Right atrium auricular region (tissue), 2 donors: ENCODE measurements at regions not wholly inside any gene's neighbourhood (a gene's known extent, or its start where the extent isn't known, plus 50 kb on each side); places are given as distances from the start of the nearest gene placed in this dataset.

ENCODE experiments used
- DNase-seq: peaks from one replicate; pipeline ENCODE4 v3.0.0-alpha.2; 2019; ENCODE audit warnings: low spot score
- H3K27ac ChIP-seq, 2 donors: fragments of 200-600 bp; sonication (generic); 1 replicate in 1 of 2; 2 replicates in 1 of 2; pipeline ENCODE4 v1.5.1; 2016 to 2019
- H3K27me3 ChIP-seq, 2 donors: fragments of 200-600 bp; sonication (generic); one replicate each; pipeline versions ENCODE4 v1.5.1 to v1.6.0; 2017 to 2019
- H3K36me3 ChIP-seq: fragments of 200-600 bp; sonication (generic); one replicate; pipeline ENCODE4 v1.5.1; 2016
- H3K4me1 ChIP-seq, 2 donors: fragments of 200-600 bp; sonication (generic); one replicate each; pipeline versions ENCODE4 v1.5.1 to v1.6.0; 2017 to 2019
- H3K4me3 ChIP-seq, 2 donors: fragments of 200-600 bp; sonication (generic); 1 replicate in 1 of 2; 2 replicates in 1 of 2; pipeline ENCODE4 v1.5.1; 2017 to 2019; ENCODE audit warnings: mild to moderate bottlenecking in 1 of 2, moderate library complexity in 1 of 2
- H3K9me3 ChIP-seq, 2 donors: fragments of 200-600 bp; sonication (generic); one replicate each; pipeline ENCODE4 v1.5.1; 2019
- TF ChIP-seq, protein P1 (sequence below), 2 donors: fragments of 200-600 bp; sonication (generic); IDR thresholded peaks; one replicate each; pipeline ENCODE4 v1.5.1; 2019; ENCODE audit warnings: antibody characterized with exemption in 2 of 2

DNA sequence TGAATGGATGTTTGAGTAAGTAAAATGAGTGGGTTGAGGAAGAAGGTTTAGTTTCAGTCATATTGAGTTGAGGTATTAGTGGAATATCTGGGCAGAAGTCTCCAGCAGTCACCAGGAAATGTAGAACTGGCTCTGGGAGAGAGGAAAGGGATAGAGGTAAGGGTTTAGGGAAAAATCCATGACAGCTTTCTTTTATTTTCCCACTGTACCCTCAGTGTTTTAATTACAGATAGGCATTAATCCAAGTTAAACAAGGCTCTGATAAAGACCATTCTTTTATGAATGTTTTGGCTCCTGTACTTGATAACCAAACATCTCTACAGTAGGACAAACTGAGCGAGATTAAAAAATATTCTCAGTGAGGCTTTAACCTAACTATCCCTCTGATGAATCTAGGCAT, 318.4 kb upstream of the SYNCRIP start:
- Histone ChIP-seq H3K36me3 (no peaks in the 10 kb centered on the region), H3K27me3 (no peaks in the 10 kb centered on the region), H3K27ac (no peak overlapping the region), H3K4me3 (no peak overlapping the region), H3K9me3 (no peaks in the 10 kb centered on the region), H3K4me1 (no peaks in the 10 kb centered on the region)
- TF ChIP-seq, protein P1, sequence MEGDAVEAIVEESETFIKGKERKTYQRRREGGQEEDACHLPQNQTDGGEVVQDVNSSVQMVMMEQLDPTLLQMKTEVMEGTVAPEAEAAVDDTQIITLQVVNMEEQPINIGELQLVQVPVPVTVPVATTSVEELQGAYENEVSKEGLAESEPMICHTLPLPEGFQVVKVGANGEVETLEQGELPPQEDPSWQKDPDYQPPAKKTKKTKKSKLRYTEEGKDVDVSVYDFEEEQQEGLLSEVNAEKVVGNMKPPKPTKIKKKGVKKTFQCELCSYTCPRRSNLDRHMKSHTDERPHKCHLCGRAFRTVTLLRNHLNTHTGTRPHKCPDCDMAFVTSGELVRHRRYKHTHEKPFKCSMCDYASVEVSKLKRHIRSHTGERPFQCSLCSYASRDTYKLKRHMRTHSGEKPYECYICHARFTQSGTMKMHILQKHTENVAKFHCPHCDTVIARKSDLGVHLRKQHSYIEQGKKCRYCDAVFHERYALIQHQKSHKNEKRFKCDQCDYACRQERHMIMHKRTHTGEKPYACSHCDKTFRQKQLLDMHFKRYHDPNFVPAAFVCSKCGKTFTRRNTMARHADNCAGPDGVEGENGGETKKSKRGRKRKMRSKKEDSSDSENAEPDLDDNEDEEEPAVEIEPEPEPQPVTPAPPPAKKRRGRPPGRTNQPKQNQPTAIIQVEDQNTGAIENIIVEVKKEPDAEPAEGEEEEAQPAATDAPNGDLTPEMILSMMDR (IDR thresholded peaks at IDR 0.05), result no peak
- no peak for DNase-seq

DNA sequence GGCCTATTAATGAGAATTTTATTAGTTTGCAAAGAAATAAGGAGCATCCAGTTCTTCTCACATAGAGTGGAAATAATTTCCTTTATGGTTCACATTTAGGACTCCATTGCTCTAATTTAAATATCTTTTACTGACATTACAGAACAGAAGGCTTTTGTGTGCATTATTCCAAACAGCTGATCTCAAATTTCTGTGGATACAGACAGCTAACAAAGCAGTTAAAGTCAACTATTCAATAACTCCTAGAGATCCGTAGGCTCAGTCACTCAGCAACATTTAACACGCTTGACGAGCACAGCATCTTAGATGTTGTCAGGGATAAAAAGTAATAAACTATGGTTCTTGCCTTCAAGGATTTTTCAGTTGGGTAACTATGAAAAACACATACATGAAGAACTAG, 305.8 kb upstream of the SYNCRIP start:
- Histone ChIP-seq H3K27ac (no peak overlapping the region), H3K4me3 (no peak overlapping the region), H3K27me3 (no peaks in the 10 kb centered on the region), H3K4me1 (no peaks in the 10 kb centered on the region), H3K36me3 (no peaks in the 10 kb centered on the region), H3K9me3 (no peaks in the 10 kb centered on the region)
- TF ChIP-seq, protein P1 (IDR thresholded peaks at IDR 0.05), result no peak
- DNase-seq, result no peak

- Histone ChIP-seq H3K9me3 (no peaks in the 10 kb centered on the region), H3K4me3 (no peak overlapping the region), H3K4me1 (no peaks in the 10 kb centered on the region), H3K27me3 (no peaks in the 10 kb centered on the region), H3K36me3 (no peaks in the 10 kb centered on the region), H3K27ac (no peak overlapping the region)
- DNase-seq, result no peak
- TF ChIP-seq, protein P1 (IDR thresholded peaks at IDR 0.05), result no peak
Measured at GRCh38 chr6:85945459-85946185, 302.9 kb upstream of the SYNCRIP start.

DNA sequence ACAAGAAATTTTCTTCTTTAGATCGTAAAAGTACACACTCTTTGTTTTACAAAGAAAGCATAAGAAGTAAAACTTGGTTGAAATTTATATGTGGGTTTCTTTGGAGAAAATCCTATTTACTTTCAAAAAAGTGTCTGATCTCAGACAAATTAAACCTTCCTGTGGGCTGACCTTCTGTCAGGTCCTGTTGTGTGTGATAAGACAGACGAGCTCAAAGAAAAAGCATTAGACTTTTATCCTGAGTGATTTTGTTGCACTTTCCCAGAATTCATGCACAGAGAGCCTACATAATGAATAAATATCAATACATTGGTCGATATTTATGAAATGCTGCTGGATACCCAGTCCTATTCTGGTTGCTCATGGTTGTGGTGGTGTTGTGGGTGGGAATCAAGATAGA, 302.1 kb upstream of the SYNCRIP start:
- H3K27ac ChIP-seq, result no peak overlapping the region
- TF ChIP-seq, protein P1 (IDR thresholded peaks at IDR 0.05), result no peak
- H3K4me1 ChIP-seq, result no peaks in the 10 kb centered on the region
- no peaks in the 10 kb centered on the region for H3K9me3 ChIP-seq
- H3K4me3 ChIP-seq, result no peak overlapping the region
- no peak for DNase-seq
- H3K27me3 ChIP-seq, result no peaks in the 10 kb centered on the region
- no peaks in the 10 kb centered on the region for H3K36me3 ChIP-seq

DNA sequence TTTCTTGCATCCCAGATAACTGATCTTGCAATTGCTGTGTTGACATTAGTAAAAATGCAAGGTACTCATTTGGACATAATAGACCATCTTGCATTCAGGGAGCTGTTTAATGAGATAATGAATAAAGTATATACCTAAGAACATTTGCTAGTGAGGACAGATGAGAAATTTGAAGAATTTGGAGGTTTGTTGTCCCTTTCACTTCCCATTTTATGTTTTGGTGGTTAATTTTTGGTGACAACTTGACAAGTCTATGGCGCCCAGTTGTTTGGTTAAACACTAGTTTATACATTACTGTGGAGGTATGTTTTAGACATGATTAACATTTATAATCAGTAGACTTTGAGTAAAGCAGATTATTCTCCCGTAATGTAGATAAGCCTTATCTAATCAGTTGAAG, 300.2 kb upstream of the SYNCRIP start:
- Histone ChIP-seq H3K4me3 (no peak overlapping the region), H3K9me3 (no peaks in the 10 kb centered on the region), H3K4me1 (no peaks in the 10 kb centered on the region), H3K36me3 (no peaks in the 10 kb centered on the region), H3K27me3 (no peaks in the 10 kb centered on the region), H3K27ac (no peak overlapping the region)
- TF ChIP-seq, protein P1 (IDR thresholded peaks at IDR 0.05), result no peak
- no peak for DNase-seq

DNA sequence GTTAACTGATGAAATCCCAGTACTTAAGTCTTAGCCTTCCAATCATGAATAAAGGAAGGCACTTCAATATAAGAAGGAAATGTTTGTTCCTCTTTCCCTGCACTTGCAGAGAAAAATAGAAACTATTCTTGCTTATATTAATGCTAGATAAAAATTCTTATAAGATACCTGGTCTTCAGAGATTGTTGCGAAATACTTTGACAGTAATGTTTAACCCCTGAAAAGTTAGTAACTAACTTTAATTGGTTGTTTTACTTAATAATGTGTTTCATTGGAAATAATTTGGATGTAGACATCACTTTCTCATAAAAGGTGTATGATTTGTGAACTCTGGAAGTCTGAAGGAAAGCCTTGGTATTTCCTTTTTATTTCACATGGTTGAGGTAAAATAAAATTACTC, 294.2 kb upstream of the SYNCRIP start:
- Histone ChIP-seq H3K9me3 (no peaks in the 10 kb centered on the region), H3K36me3 (no peaks in the 10 kb centered on the region), H3K4me1 (no peaks in the 10 kb centered on the region), H3K27ac (no peak overlapping the region), H3K4me3 (no peak overlapping the region), H3K27me3 (no peaks in the 10 kb centered on the region)
- TF ChIP-seq, protein P1 (IDR thresholded peaks at IDR 0.05), result no peak
- no peak for DNase-seq
